HS-5 (cell line): ENCODE measurements at regions not wholly inside any gene's neighbourhood (a gene's known extent, or its start where the extent isn't known, plus 50 kb on each side); places are given as distances from the start of the nearest gene placed in this dataset.
A peak's percentile ranks its signal among the peaks of the same experiment; 100 is the strongest.

ENCODE experiments used
- DNase-seq: peaks from one replicate; pipeline ENCODE4 v3.0.0-alpha.2; 2012; ENCODE audit warnings: low read depth

GRCh38 chr9:80223897-80224296 is 652.1 kb downstream of the TLE4 start:
- no peak for DNase-seq

GRCh38 chr9:80222466-80223169 is 650.9 kb downstream of the TLE4 start:
- DNase-seq, result no peak

GRCh38 chr9:80218328-80218727 is 646.6 kb downstream of the TLE4 start:
- DNase-seq, result no peak

- DNase-seq, result no peak
Observed at GRCh38 chr9:80213613-80214012, 641.8 kb downstream of the TLE4 start.

GRCh38 chr9:80208696-80209095 is 636.9 kb downstream of the TLE4 start:
- no peak for DNase-seq

GRCh38 chr9:80204054-80204453 is 632.3 kb downstream of the TLE4 start:
- DNase-seq, result peak; percentile 36

- peak; percentile 23 for DNase-seq
Observed at GRCh38 chr9:80197661-80198060, 625.9 kb downstream of the TLE4 start.

- no peak for DNase-seq
Observed at GRCh38 chr9:80191108-80191507, 619.3 kb downstream of the TLE4 start.

GRCh38 chr9:80188579-80188978 is 616.8 kb downstream of the TLE4 start:
- no peak for DNase-seq

GRCh38 chr9:80185112-80185738 is 613.5 kb downstream of the TLE4 start:
- no peak for DNase-seq

- no peak for DNase-seq
Observed at GRCh38 chr9:80177949-80178480, 606.2 kb downstream of the TLE4 start.

GRCh38 chr9:80175286-80176150 is 603.8 kb downstream of the TLE4 start:
- no peak for DNase-seq

- no peak for DNase-seq
Observed at GRCh38 chr9:80163889-80164288, 592.1 kb downstream of the TLE4 start.

GRCh38 chr9:80158554-80159170 is 586.9 kb downstream of the TLE4 start:
- DNase-seq, result no peak

GRCh38 chr9:80158131-80158530 is 586.4 kb downstream of the TLE4 start:
- no peak for DNase-seq

- no peak for DNase-seq
Observed at GRCh38 chr9:80157561-80157983, 585.8 kb downstream of the TLE4 start.

GRCh38 chr9:80156756-80157472 is 585.1 kb downstream of the TLE4 start:
- no peak for DNase-seq

- DNase-seq, result no peak
Observed at GRCh38 chr9:80156262-80156661, 584.5 kb downstream of the TLE4 start.

- DNase-seq, result no peak
Observed at GRCh38 chr9:80147866-80148265, 576.1 kb downstream of the TLE4 start.

- DNase-seq, result no peak
Observed at GRCh38 chr9:80146466-80146865, 574.7 kb downstream of the TLE4 start.

- no peak for DNase-seq
Observed at GRCh38 chr9:80144856-80145255, 573.1 kb downstream of the TLE4 start.

GRCh38 chr9:80144406-80144805 is 572.6 kb downstream of the TLE4 start:
- no peak for DNase-seq
